GM23338 (cell line): ENCODE measurements at regions not wholly inside any gene's neighbourhood (a gene's known extent, or its start where the extent isn't known, plus 50 kb on each side); places are given as distances from the start of the nearest gene placed in this dataset.
A peak's percentile ranks its signal among the peaks of the same experiment; 100 is the strongest.

Experiments used
- ATAC-seq: fragments of 200-7000 bp; cut with Tn5 transposase; 3 replicates; pipeline ENCODE4 v1.9.1; 2020
- DNase-seq: peaks from one replicate; pipeline ENCODE4 v3.0.0-alpha.2; 2015; ENCODE audit warnings: low spot score
- H2AFZ ChIP-seq: fragments of 200-600 bp; sonication (generic); 2 replicates; pipeline ENCODE4 v1.8.0; 2016; ENCODE audit warnings: antibody characterized with exemption, mild to moderate bottlenecking, moderate library complexity
- H3F3A ChIP-seq: fragments of 200-600 bp; sonication (generic); replicated peaks from 2 replicates; pipeline ENCODE4 v1.8.0; 2017; ENCODE audit warnings: antibody characterized with exemption, mixed run types, low read depth
- H3K27ac ChIP-seq: fragments of 200-600 bp; sonication (generic); 2 replicates; pipeline ENCODE4 v1.6.1; 2016; ENCODE audit warnings: low read depth
- H3K27me3 ChIP-seq: fragments of 200-600 bp; sonication (generic); 2 replicates; pipeline ENCODE4 v1.8.0; 2016; ENCODE audit warnings: mild to moderate bottlenecking, mixed run types, moderate library complexity; ENCODE audit not compliant: insufficient read depth
- H3K36me3 ChIP-seq: fragments of 200-600 bp; sonication (generic); 2 replicates; pipeline ENCODE4 v1.8.0; 2016; ENCODE audit warnings: mild to moderate bottlenecking; ENCODE audit not compliant: insufficient read depth
- H3K4me1 ChIP-seq: fragments of 200-600 bp; sonication (generic); 2 replicates; pipeline ENCODE4 v1.8.0; 2016; ENCODE audit warnings: mild to moderate bottlenecking, moderate library complexity; ENCODE audit not compliant: insufficient read depth
- H3K4me2 ChIP-seq: fragments of 200-600 bp; sonication (generic); 2 replicates; pipeline ENCODE4 v1.7.1; 2017; ENCODE audit warnings: mixed run types
- H3K4me3 ChIP-seq: fragments of 200-600 bp; sonication (generic); 2 replicates; pipeline ENCODE4 v1.6.1; 2016; ENCODE audit warnings: mixed run types
- H3K79me2 ChIP-seq: fragments of 200-600 bp; sonication (generic); replicated peaks from 2 replicates; pipeline ENCODE4 v1.8.0; 2017; ENCODE audit warnings: mild to moderate bottlenecking; ENCODE audit not compliant: insufficient read depth
- H3K9me2 ChIP-seq: fragments of 200-600 bp; sonication (generic); 2 replicates; pipeline ENCODE4 v1.8.0; 2017; ENCODE audit not compliant: insufficient read depth
- H4K20me1 ChIP-seq: fragments of 200-600 bp; sonication (generic); replicated peaks from 2 replicates; pipeline ENCODE4 v1.8.0; 2017; ENCODE audit warnings: mild to moderate bottlenecking; ENCODE audit not compliant: insufficient read depth
- H3K27ac Mint-ChIP-seq: 2 replicates; pipeline ENCODE4 v1.8.0; 2020; ENCODE audit warnings: inconsistent platforms, mild to moderate bottlenecking, moderate library complexity, mixed read lengths
- H3K27me3 Mint-ChIP-seq: 3 replicates; pipeline ENCODE4 v1.8.0; 2022; ENCODE audit warnings: low read depth, mild to moderate bottlenecking, moderate library complexity, mixed read lengths, inconsistent platforms; ENCODE audit not compliant: insufficient read depth, poor library complexity
- H3K36me3 Mint-ChIP-seq: 3 replicates; pipeline ENCODE4 v1.8.0; 2021; ENCODE audit warnings: low read depth, mild to moderate bottlenecking, inconsistent platforms, moderate library complexity, mixed read lengths
- H3K4me1 Mint-ChIP-seq: 3 replicates; pipeline ENCODE4 v1.8.0; 2020; ENCODE audit warnings: mild to moderate bottlenecking, inconsistent platforms, mixed read lengths
- H3K4me3 Mint-ChIP-seq: 3 replicates; pipeline ENCODE4 v1.8.0; 2021; ENCODE audit warnings: moderate library complexity, mild to moderate bottlenecking, inconsistent platforms, mixed read lengths
- H3K9me3 Mint-ChIP-seq: 3 replicates; pipeline ENCODE4 v1.8.0; 2020; ENCODE audit warnings: moderate library complexity, mild to moderate bottlenecking, inconsistent platforms, mixed read lengths
- EZH2 ChIP-seq: fragments of 200-600 bp; sonication (generic); IDR thresholded peaks from one replicate; pipeline ENCODE4 v1.8.0; 2017; ENCODE audit warnings: antibody characterized with exemption, mild to moderate bottlenecking, low read depth; ENCODE audit not compliant: unreplicated experiment
- EZH2phosphoT487 ChIP-seq: fragments of 200-600 bp; sonication (generic); IDR thresholded peaks from one replicate; pipeline ENCODE4 v1.8.1; 2018; ENCODE audit warnings: antibody characterized with exemption; ENCODE audit not compliant: unreplicated experiment
- JUNB ChIP-seq: IDR thresholded peaks from one replicate; pipeline ENCODE4 v1.6.1; 2016; ENCODE audit warnings: antibody characterized with exemption; ENCODE audit not compliant: unreplicated experiment
- POLR2AphosphoS5 ChIP-seq: IDR thresholded peaks from 2 replicates; pipeline ENCODE4 v1.6.1; 2016; ENCODE audit warnings: antibody characterized with exemption, low read depth
- STAT1 ChIP-seq: IDR thresholded peaks from one replicate; pipeline ENCODE4 v1.6.1; 2016; ENCODE audit warnings: antibody characterized with exemption; ENCODE audit not compliant: unreplicated experiment
- ZNF114 ChIP-seq: fragments of 250-450 bp; sonication (Bioruptor Pico); IDR thresholded peaks from 2 replicates; pipeline ENCODE4 v1.5.0; 2020; ENCODE audit warnings: mild to moderate bottlenecking, moderate library complexity
- ZNF331 ChIP-seq: fragments of 250-450 bp; sonication (Bioruptor Pico); IDR thresholded peaks from 2 replicates; pipeline ENCODE4 v1.5.0; 2020; ENCODE audit warnings: low read depth, mild to moderate bottlenecking, moderate library complexity
- TF ChIP-seq, protein P1 (sequence below): fragments of 250-450 bp; sonication (Bioruptor Pico); IDR thresholded peaks from 2 replicates; pipeline ENCODE4 v1.5.0; 2020; ENCODE audit warnings: mild to moderate bottlenecking, moderate library complexity

DNA sequence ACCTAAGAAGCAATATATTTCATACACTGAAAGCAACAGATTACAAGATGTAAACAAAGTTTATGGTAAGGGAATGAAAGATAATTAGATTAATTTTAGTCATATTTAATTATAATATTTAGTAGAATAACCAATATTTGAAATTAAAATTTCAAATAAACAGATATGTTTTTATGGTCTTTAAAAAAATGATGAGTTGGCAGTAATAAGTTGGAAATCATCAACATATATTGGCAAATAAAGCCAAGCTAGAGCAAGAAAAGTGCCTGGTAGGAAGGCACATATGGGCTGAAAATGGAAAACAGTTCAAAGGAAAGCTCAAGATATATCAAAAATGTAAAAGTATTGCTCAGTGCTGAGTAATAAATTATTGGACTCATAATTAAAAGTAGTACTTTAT, 1274.0 kb downstream of the AMY1C start:
- no peaks in the 10 kb centered on the region for H3K36me3 Mint-ChIP-seq
- no peaks in the 10 kb centered on the region for H3K27me3 ChIP-seq
- no peak overlapping the region for H3K4me3 ChIP-seq
- H3K27me3 Mint-ChIP-seq: no peaks in the 10 kb centered on the region
- H4K20me1 ChIP-seq: no peaks in the 10 kb centered on the region
- H3K9me2 ChIP-seq: no peaks in the 10 kb centered on the region
- no peak for TF ChIP-seq JUNB
- TF ChIP-seq, protein P1, sequence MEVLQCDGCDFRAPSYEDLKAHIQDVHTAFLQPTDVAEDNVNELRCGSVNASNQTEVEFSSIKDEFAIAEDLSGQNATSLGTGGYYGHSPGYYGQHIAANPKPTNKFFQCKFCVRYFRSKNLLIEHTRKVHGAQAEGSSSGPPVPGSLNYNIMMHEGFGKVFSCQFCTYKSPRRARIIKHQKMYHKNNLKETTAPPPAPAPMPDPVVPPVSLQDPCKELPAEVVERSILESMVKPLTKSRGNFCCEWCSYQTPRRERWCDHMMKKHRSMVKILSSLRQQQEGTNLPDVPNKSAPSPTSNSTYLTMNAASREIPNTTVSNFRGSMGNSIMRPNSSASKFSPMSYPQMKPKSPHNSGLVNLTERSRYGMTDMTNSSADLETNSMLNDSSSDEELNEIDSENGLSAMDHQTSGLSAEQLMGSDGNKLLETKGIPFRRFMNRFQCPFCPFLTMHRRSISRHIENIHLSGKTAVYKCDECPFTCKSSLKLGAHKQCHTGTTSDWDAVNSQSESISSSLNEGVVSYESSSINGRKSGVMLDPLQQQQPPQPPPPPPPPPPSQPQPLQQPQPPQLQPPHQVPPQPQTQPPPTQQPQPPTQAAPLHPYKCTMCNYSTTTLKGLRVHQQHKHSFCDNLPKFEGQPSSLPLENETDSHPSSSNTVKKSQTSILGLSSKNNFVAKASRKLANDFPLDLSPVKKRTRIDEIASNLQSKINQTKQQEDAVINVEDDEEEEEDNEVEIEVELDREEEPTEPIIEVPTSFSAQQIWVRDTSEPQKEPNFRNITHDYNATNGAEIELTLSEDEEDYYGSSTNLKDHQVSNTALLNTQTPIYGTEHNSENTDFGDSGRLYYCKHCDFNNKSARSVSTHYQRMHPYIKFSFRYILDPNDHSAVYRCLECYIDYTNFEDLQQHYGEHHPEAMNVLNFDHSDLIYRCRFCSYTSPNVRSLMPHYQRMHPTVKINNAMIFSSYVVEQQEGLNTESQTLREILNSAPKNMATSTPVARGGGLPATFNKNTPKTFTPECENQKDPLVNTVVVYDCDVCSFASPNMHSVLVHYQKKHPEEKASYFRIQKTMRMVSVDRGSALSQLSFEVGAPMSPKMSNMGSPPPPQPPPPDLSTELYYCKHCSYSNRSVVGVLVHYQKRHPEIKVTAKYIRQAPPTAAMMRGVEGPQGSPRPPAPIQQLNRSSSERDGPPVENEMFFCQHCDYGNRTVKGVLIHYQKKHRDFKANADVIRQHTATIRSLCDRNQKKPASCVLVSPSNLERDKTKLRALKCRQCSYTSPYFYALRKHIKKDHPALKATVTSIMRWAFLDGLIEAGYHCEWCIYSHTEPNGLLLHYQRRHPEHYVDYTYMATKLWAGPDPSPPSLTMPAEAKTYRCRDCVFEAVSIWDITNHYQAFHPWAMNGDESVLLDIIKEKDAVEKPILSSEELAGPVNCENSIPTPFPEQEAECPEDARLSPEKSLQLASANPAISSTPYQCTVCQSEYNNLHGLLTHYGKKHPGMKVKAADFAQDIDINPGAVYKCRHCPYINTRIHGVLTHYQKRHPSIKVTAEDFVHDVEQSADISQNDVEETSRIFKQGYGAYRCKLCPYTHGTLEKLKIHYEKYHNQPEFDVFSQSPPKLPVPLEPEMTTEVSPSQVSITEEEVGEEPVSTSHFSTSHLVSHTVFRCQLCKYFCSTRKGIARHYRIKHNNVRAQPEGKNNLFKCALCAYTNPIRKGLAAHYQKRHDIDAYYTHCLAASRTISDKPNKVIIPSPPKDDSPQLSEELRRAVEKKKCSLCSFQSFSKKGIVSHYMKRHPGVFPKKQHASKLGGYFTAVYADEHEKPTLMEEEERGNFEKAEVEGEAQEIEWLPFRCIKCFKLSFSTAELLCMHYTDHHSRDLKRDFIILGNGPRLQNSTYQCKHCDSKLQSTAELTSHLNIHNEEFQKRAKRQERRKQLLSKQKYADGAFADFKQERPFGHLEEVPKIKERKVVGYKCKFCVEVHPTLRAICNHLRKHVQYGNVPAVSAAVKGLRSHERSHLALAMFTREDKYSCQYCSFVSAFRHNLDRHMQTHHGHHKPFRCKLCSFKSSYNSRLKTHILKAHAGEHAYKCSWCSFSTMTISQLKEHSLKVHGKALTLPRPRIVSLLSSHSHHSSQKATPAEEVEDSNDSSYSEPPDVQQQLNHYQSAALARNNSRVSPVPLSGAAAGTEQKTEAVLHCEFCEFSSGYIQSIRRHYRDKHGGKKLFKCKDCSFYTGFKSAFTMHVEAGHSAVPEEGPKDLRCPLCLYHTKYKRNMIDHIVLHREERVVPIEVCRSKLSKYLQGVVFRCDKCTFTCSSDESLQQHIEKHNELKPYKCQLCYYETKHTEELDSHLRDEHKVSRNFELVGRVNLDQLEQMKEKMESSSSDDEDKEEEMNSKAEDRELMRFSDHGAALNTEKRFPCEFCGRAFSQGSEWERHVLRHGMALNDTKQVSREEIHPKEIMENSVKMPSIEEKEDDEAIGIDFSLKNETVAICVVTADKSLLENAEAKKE (CRISPR knock-in tag): no peak
- no peak for TF ChIP-seq ZNF331
- no peak for TF ChIP-seq POLR2AphosphoS5
- TF ChIP-seq ZNF114 (CRISPR knock-in tag): no peak
- no peak for TF ChIP-seq EZH2
- no peak for TF ChIP-seq STAT1
- no peak for TF ChIP-seq EZH2phosphoT487
- no peak for DNase-seq
- ATAC-seq: no peak
- H3F3A ChIP-seq: no peaks in the 10 kb centered on the region
- H2AFZ ChIP-seq: no peak overlapping the region
- H3K36me3 ChIP-seq: no peaks in the 10 kb centered on the region
- H3K27ac ChIP-seq: no peak overlapping the region
- H3K27ac Mint-ChIP-seq: no peak overlapping the region
- H3K4me3 Mint-ChIP-seq: no peak overlapping the region
- no peaks in the 10 kb centered on the region for H3K79me2 ChIP-seq
- no peaks in the 10 kb centered on the region for H3K9me3 Mint-ChIP-seq
- H3K4me2 ChIP-seq: peak overlapping the region; percentile 31; the same call in 1 of the 2 replicates
- H3K4me1 ChIP-seq: peaks cover 7% of the 10 kb centered on the region; the same call in 1 of the 2 replicates
- peaks cover 2% of the 10 kb centered on the region; the same call in 1 of the 3 replicates for H3K4me1 Mint-ChIP-seq
